ENCODE measurements at regions not wholly inside any gene's neighbourhood (a gene's known extent, or its start where the extent isn't known, plus 50 kb on each side); places are given as distances from the start of the nearest gene placed in this dataset.

- no peak for DNase-seq
Observed at GRCh38 chr11:95297680-95298452, 66.9 kb upstream of the SESN3 start.

- no peak for DNase-seq
Observed at GRCh38 chr11:95296621-95297025, 65.6 kb upstream of the SESN3 start.

- no peak for DNase-seq
Observed at GRCh38 chr11:95296165-95296564, 65.2 kb upstream of the SESN3 start.

- no peak for DNase-seq
Observed at GRCh38 chr11:95295382-95296149, 64.6 kb upstream of the SESN3 start.

GRCh38 chr11:95294701-95295100 is 63.7 kb upstream of the SESN3 start:
- no peak for DNase-seq

- DNase-seq = no peak
Observed at GRCh38 chr11:95293116-95293515, 62.1 kb upstream of the SESN3 start.

GRCh38 chr11:95291946-95292345 is 60.9 kb upstream of the SESN3 start:
- DNase-seq = no peak

- no peak for DNase-seq
Observed at GRCh38 chr11:95289378-95290101, 58.5 kb upstream of the SESN3 start.

GRCh38 chr11:95284057-95285052 is 53.4 kb upstream of the SESN3 start:
- no peak for DNase-seq

- no peak for DNase-seq
Observed at GRCh38 chr11:95283650-95284049, 52.6 kb upstream of the SESN3 start.

GRCh38 chr11:95283146-95283545 is 52.1 kb upstream of the SESN3 start:
- DNase-seq = no peak

GRCh38 chr11:95282291-95282751 is 51.3 kb upstream of the SESN3 start:
- no peak for DNase-seq
